HCT116 (cell line): ENCODE measurements at regions not wholly inside any gene's neighbourhood (a gene's known extent, or its start where the extent isn't known, plus 50 kb on each side); places are given as distances from the start of the nearest gene placed in this dataset.
"Not testable (repeated sequence)": the region's sequence is repeated elsewhere in the genome, so short reads cannot be mapped to it uniquely, and the experiment has no call there.

Source experiments
- JUND ChIP-seq: IDR thresholded peaks from 2 replicates; pipeline ENCODE4 v1.6.1; 2012
- POLR2AphosphoS5 ChIP-seq: IDR thresholded peaks from 2 replicates; pipeline ENCODE4 v1.6.1; 2011; ENCODE audit warnings: mild to moderate bottlenecking, low read depth, low read length, moderate library complexity
- TF ChIP-seq, protein P1 (sequence below), 3 experiments: fragments of 200-600 bp in 1 of 3; sonication (generic) in 1 of 3; IDR thresholded peaks in 2 of 3; conservative IDR thresholded peaks in 1 of 3; 2 replicates each; pipeline ENCODE4 v1.5.1; 2012 to 2017; ENCODE audit warnings: low read depth in 2 of 3, low read length in 2 of 3, antibody characterized with exemption in 1 of 3, borderline replicate concordance in 1 of 3, control low read depth in 1 of 3, mild to moderate bottlenecking in 1 of 3, mixed read lengths in 1 of 3, mixed run types in 1 of 3, moderate library complexity in 1 of 3; ENCODE audit not compliant: insufficient read depth in 1 of 3

- TF ChIP-seq POLR2AphosphoS5, JUND: not testable (repeated sequence)
- TF ChIP-seq, protein P1, sequence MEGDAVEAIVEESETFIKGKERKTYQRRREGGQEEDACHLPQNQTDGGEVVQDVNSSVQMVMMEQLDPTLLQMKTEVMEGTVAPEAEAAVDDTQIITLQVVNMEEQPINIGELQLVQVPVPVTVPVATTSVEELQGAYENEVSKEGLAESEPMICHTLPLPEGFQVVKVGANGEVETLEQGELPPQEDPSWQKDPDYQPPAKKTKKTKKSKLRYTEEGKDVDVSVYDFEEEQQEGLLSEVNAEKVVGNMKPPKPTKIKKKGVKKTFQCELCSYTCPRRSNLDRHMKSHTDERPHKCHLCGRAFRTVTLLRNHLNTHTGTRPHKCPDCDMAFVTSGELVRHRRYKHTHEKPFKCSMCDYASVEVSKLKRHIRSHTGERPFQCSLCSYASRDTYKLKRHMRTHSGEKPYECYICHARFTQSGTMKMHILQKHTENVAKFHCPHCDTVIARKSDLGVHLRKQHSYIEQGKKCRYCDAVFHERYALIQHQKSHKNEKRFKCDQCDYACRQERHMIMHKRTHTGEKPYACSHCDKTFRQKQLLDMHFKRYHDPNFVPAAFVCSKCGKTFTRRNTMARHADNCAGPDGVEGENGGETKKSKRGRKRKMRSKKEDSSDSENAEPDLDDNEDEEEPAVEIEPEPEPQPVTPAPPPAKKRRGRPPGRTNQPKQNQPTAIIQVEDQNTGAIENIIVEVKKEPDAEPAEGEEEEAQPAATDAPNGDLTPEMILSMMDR (IDR thresholded peaks at IDR 0.05 in 2 of 3, conservative IDR thresholded peaks at IDR 0.05 in 1 of 3; ENCODE audit: borderline replicate concordance in 1 of 3, insufficient read depth in 1 of 3, low read depth in 2 of 3, low read length in 2 of 3) = not testable (repeated sequence)
Observed at GRCh38 chr3:17817973-17818372, 75.5 kb upstream of the TBC1D5 start.
